ENCODE measurements at regions not wholly inside any gene's neighbourhood (a gene's known extent, or its start where the extent isn't known, plus 50 kb on each side); places are given as distances from the start of the nearest gene placed in this dataset.

- TF ChIP-seq CTCF (IDR thresholded peaks at IDR 0.05), result no peak
- H3K36me3 ChIP-seq, result no peaks in the 10 kb centered on the region
- DNase-seq, result no peak
- no peak overlapping the region for H3K27ac ChIP-seq
- H3K9me3 ChIP-seq, result no peaks in the 10 kb centered on the region
- H3K4me1 ChIP-seq, result no peaks in the 10 kb centered on the region
- intact Hi-C loops (cut with DNase I), result no loop called here
- H3K27me3 ChIP-seq, result no peaks in the 10 kb centered on the region
- H3K4me3 ChIP-seq, result no peak overlapping the region
- H3K9ac ChIP-seq (ENCODE audit: low read depth in 2 of 2, low read length in 2 of 2), result no peak overlapping the region
Observed at GRCh38 chr10:130337696-130338635, 201.8 kb downstream of the GLRX3 start.

- DNase-seq, result no peak
- no peaks in the 10 kb centered on the region for H3K27me3 ChIP-seq
- no peak overlapping the region for H3K4me3 ChIP-seq
- H3K36me3 ChIP-seq, result no peaks in the 10 kb centered on the region
- no peak for TF ChIP-seq CTCF (IDR thresholded peaks at IDR 0.05)
- H3K9ac ChIP-seq (ENCODE audit: low read depth in 2 of 2, low read length in 2 of 2), result no peak overlapping the region
- no peaks in the 10 kb centered on the region for H3K4me1 ChIP-seq
- no peak overlapping the region for H3K27ac ChIP-seq
- no peaks in the 10 kb centered on the region for H3K9me3 ChIP-seq
- intact Hi-C loops (cut with DNase I), result no loop called here
Observed at GRCh38 chr10:130338636-130339024, 202.4 kb downstream of the GLRX3 start.

GRCh38 chr10:130339091-130339490 is 202.9 kb downstream of the GLRX3 start:
- Histone ChIP-seq H3K9ac (ENCODE audit: low read depth in 2 of 2, low read length in 2 of 2) (no peak overlapping the region), H3K27me3 (no peaks in the 10 kb centered on the region), H3K36me3 (no peaks in the 10 kb centered on the region), H3K4me3 (no peak overlapping the region), H3K9me3 (no peaks in the 10 kb centered on the region), H3K27ac (no peak overlapping the region), H3K4me1 (no peaks in the 10 kb centered on the region)
- DNase-seq, result no peak
- no peak for TF ChIP-seq CTCF (IDR thresholded peaks at IDR 0.05)
- intact Hi-C loops (cut with DNase I), result no loop called here

GRCh38 chr10:130339911-130340310 is 203.7 kb downstream of the GLRX3 start:
- Histone ChIP-seq H3K9ac (ENCODE audit: low read depth in 2 of 2, low read length in 2 of 2) (no peak overlapping the region), H3K4me3 (no peak overlapping the region), H3K4me1 (no peaks in the 10 kb centered on the region), H3K27me3 (no peaks in the 10 kb centered on the region), H3K27ac (no peak overlapping the region), H3K36me3 (no peaks in the 10 kb centered on the region), H3K9me3 (no peaks in the 10 kb centered on the region)
- TF ChIP-seq CTCF (IDR thresholded peaks at IDR 0.05), result no peak
- no peak for DNase-seq
- intact Hi-C loops (cut with DNase I), result no loop called here

- intact Hi-C loops (cut with DNase I), result no loop called here
- Histone ChIP-seq H3K4me1 (no peaks in the 10 kb centered on the region), H3K27ac (no peak overlapping the region), H3K27me3 (no peaks in the 10 kb centered on the region), H3K4me3 (no peak overlapping the region), H3K9ac (ENCODE audit: low read depth in 2 of 2, low read length in 2 of 2) (no peak overlapping the region), H3K9me3 (no peaks in the 10 kb centered on the region), H3K36me3 (no peaks in the 10 kb centered on the region)
- DNase-seq, result no peak
- TF ChIP-seq CTCF (IDR thresholded peaks at IDR 0.05), result no peak
Observed at GRCh38 chr10:130340816-130341215, 204.6 kb downstream of the GLRX3 start.
